ENCODE measurements at regions not wholly inside any gene's neighbourhood (a gene's known extent, or its start where the extent isn't known, plus 50 kb on each side); places are given as distances from the start of the nearest gene placed in this dataset.

DNA sequence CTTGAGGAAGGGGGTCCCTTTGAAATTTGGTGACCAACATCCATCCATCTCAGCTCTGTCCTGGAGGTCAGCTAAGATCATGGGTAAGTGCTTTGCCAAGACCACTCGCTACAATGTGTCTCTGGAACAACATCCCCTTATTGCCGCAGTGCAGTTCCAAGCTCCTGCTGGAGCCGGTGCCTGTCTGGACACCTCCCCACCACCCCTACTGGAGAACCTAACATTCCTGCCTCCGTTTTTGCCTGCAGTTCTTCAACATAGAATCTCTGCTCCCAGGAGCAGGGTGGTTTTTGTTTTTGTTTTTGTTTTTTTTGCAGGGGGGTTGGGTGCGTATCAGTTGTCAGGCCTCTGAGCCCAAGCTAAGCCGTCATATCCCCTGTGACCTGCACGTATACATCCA is 51.2 kb upstream of the FXYD4 start:
- H3K27me3 Mint-ChIP-seq = peaks cover 20% of the 10 kb centered on the region
- no peaks in the 10 kb centered on the region for H3K9me3 Mint-ChIP-seq
- no peak for DNase-seq
- peaks cover 11% of the 10 kb centered on the region for H3K4me1 Mint-ChIP-seq
- intact Hi-C loops (cut with micrococcal nuclease) = no loop called here
- ATAC-seq (ENCODE audit: low read depth) = no peak
- no peak overlapping the region for H3K4me3 Mint-ChIP-seq
- TF ChIP-seq, protein P1, sequence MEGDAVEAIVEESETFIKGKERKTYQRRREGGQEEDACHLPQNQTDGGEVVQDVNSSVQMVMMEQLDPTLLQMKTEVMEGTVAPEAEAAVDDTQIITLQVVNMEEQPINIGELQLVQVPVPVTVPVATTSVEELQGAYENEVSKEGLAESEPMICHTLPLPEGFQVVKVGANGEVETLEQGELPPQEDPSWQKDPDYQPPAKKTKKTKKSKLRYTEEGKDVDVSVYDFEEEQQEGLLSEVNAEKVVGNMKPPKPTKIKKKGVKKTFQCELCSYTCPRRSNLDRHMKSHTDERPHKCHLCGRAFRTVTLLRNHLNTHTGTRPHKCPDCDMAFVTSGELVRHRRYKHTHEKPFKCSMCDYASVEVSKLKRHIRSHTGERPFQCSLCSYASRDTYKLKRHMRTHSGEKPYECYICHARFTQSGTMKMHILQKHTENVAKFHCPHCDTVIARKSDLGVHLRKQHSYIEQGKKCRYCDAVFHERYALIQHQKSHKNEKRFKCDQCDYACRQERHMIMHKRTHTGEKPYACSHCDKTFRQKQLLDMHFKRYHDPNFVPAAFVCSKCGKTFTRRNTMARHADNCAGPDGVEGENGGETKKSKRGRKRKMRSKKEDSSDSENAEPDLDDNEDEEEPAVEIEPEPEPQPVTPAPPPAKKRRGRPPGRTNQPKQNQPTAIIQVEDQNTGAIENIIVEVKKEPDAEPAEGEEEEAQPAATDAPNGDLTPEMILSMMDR (IDR thresholded peaks at IDR 0.05) = no peak
- H3K36me3 Mint-ChIP-seq (ENCODE audit: low read depth) = no peaks in the 10 kb centered on the region
- no peak overlapping the region for H3K27ac Mint-ChIP-seq
- POLR2A ChIA-PET = interaction anchor here (0.7 kb wide), 1 partner anchor 40 kb away, joined by 3 read pairs; no protein-coding TSS in a partner anchor
- CTCF ChIA-PET = no interaction called here

- no peak for ATAC-seq (ENCODE audit: low read depth)
- TF ChIP-seq, protein P1 (IDR thresholded peaks at IDR 0.05) = no peak
- Mint-ChIP-seq H3K4me1 (peaks cover 11% of the 10 kb centered on the region), H3K27ac (no peak overlapping the region), H3K36me3 (ENCODE audit: low read depth) (no peaks in the 10 kb centered on the region), H3K4me3 (no peak overlapping the region), H3K27me3 (peaks cover 23% of the 10 kb centered on the region), H3K9me3 (no peaks in the 10 kb centered on the region)
- DNase-seq = no peak
- CTCF ChIA-PET = no interaction called here
- intact Hi-C loops (cut with micrococcal nuclease) = no loop called here
- POLR2A ChIA-PET = no interaction called here
Measured at GRCh38 chr10:43318976-43319960, 52.2 kb upstream of the FXYD4 start.

DNA sequence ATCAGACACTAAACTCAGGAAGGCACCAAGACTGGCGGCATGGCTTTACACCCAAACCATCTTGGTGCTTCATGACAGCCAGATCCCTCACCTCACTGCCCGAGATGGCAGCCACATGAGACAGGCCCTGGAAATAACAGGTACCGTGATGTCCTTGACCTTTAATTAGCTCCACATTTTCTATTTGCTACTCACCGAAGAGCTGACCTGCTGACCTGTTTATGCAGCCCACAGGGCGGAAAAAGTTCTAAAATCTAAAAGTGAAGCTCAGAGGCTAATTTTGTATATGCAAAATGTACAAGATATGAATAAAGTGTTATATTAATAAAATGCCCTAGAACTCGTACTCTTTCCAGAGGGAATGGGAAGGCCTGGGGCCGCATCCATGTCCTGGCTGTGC is 51.6 kb upstream of the RASGEF1A start:
- ChIA-PET POLR2A (no interaction called here), CTCF (no interaction called here)
- intact Hi-C loops (cut with micrococcal nuclease) = no loop called here

DNA sequence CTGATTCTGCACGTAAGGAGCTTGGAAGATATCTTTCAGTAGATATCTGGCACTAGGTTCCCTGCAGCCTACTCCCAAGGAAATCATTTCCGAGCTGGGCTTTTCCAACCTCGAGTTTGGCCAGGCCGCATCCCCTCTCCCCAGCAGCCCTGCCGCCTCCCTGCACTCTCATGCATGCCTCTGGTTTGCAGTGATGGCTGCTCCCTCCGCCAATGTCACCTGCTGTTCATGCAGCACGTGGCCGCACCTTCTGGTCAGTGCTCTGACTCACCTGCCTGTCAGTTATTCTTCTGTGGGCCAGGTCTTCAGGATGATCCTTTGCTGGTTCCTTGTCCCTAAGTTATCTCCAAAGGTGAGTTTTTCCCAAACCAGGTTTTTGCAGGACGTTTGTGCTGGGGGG is 50.6 kb upstream of the RASGEF1A start:
- ATAC-seq (ENCODE audit: low read depth) = no peak
- Mint-ChIP-seq H3K36me3 (ENCODE audit: low read depth) (no peaks in the 10 kb centered on the region), H3K27ac (no peak overlapping the region), H3K4me1 (peaks cover 5% of the 10 kb centered on the region), H3K4me3 (no peak overlapping the region), H3K27me3 (peaks cover 22% of the 10 kb centered on the region), H3K9me3 (no peaks in the 10 kb centered on the region)
- ChIA-PET POLR2A (no interaction called here), CTCF (no interaction called here)
- TF ChIP-seq, protein P1 (IDR thresholded peaks at IDR 0.05) = no peak
- intact Hi-C loops (cut with micrococcal nuclease) = no loop called here
- DNase-seq = no peak

More for the DNA sequence above, 51.6 kb upstream of the RASGEF1A start:
- Mint-ChIP-seq H3K4me3 (no peak overlapping the region), H3K9me3 (no peaks in the 10 kb centered on the region), H3K4me1 (peaks cover 11% of the 10 kb centered on the region), H3K27ac (no peak overlapping the region), H3K36me3 (ENCODE audit: low read depth) (no peaks in the 10 kb centered on the region), H3K27me3 (peaks cover 23% of the 10 kb centered on the region)
- no peak for DNase-seq
- ATAC-seq (ENCODE audit: low read depth) = no peak
- TF ChIP-seq, protein P1 (IDR thresholded peaks at IDR 0.05) = no peak

DNA sequence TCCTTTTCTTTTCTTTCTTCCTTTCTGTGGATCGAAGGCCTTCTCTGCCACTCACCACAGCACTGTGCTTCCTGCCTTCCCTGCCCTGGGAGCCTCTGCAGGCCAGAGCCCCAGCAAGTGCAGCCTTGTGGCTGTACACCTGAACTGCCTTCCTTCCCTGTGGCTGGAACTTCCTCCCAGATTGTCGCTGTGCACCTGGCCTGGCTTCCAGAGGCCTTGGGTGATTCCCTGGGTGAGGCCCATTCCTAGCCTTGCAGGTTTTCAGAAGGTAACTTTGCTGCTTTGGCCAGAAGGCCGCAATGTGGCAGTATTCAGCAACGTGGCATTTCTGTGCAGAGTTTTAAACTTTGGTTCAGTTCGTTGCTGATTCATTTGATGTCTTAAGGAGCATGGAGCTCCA is 50.1 kb upstream of the RASGEF1A start:
- Mint-ChIP-seq H3K9me3 (no peaks in the 10 kb centered on the region), H3K36me3 (ENCODE audit: low read depth) (no peaks in the 10 kb centered on the region), H3K4me3 (no peak overlapping the region), H3K27me3 (peaks cover 17% of the 10 kb centered on the region), H3K27ac (no peak overlapping the region), H3K4me1 (peaks cover under 1% of the 10 kb centered on the region)
- ATAC-seq (ENCODE audit: low read depth) (no peak), DNase-seq (no peak)
- CTCF ChIA-PET = no interaction called here
- POLR2A ChIA-PET = no interaction called here
- TF ChIP-seq, protein P1 (IDR thresholded peaks at IDR 0.05) = no peak
- intact Hi-C loops (cut with micrococcal nuclease) = no loop called here
